ENCODE measurements at regions not wholly inside any gene's neighbourhood (a gene's known extent, or its start where the extent isn't known, plus 50 kb on each side); places are given as distances from the start of the nearest gene placed in this dataset.

DNA sequence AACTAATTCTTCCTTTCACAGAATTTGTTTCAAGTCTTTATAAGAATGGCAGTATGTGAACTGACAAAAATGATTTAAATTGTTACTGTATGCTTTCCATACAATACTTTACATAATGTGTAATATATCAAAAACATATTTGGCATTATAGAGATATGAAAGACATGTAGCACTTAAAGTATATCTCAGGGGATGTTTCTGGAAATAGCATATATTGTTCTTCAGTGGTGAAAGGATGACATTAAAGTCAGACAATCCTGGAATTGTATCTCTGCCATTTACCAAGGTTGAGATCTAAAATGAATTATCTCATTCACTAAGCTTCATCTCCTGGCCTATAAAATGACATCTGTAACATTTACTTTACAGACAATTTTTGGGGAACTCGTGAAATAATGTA is 358.4 kb upstream of the EPHA5 start:
- DNase-seq (ENCODE audit: low spot score): no peak
- Histone ChIP-seq H3K4me3 (ENCODE audit: low read depth, low read length, poor library complexity, severe bottlenecking) (no peak overlapping the region), H3K36me3 (ENCODE audit: insufficient read depth, low read length, poor library complexity, severe bottlenecking) (no peaks in the 10 kb centered on the region), H3K27me3 (replicated peaks; ENCODE audit: insufficient read depth, low read depth, low read length, poor library complexity) (no peaks in the 10 kb centered on the region), H3K4me1 (ENCODE audit: insufficient read depth, low read length, poor library complexity, severe bottlenecking) (no peaks in the 10 kb centered on the region), H3K9me3 (ENCODE audit: low read depth, low read length, poor library complexity, severe bottlenecking) (no peaks in the 10 kb centered on the region), H3K27ac (ENCODE audit: low read depth, low read length, poor library complexity, severe bottlenecking) (no peak overlapping the region)
- BruUV-seq (replicated peaks): no TSS peak
- POLR2A ChIA-PET (ENCODE audit: low non-redundant PET): no interaction called here
- CTCF ChIA-PET: no interaction called here
- TF ChIP-seq EZH2 (IDR thresholded peaks at IDR 0.05; ENCODE audit: borderline replicate concordance, low read depth, low read length, poor library complexity, severe bottlenecking) (no peak), CTCF (conservative IDR thresholded peaks at IDR 0.05; ENCODE audit: low read depth, low read length) (no peak)
- intact Hi-C loops (cut with micrococcal nuclease; ENCODE audit: unreplicated experiment): no loop called here

DNA sequence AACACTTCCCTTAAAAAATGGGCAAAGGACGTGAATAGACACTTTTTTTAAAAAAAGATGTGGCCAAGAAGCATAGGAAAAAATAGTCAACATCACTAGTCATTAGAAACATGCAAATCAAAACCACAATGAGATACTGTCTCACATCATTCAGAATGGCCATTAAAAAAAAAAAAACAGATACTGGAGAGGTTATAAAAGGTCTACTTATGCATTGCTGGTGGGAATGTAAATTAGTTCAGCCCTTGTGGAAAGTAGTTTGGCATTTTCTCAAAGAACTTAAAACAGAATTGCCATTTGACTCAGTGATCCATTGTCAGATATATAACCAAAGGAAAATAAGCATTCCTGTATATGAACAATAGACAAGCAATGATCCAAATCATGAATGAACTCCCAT is 352.8 kb upstream of the EPHA5 start:
- Histone ChIP-seq H3K4me1 (ENCODE audit: insufficient read depth, low read length, poor library complexity, severe bottlenecking) (no peaks in the 10 kb centered on the region), H3K27me3 (replicated peaks; ENCODE audit: insufficient read depth, low read depth, low read length, poor library complexity) (no peaks in the 10 kb centered on the region), H3K36me3 (ENCODE audit: insufficient read depth, low read length, poor library complexity, severe bottlenecking) (no peaks in the 10 kb centered on the region), H3K4me3 (ENCODE audit: low read depth, low read length, poor library complexity, severe bottlenecking) (no peak overlapping the region), H3K9me3 (ENCODE audit: low read depth, low read length, poor library complexity, severe bottlenecking) (no peaks in the 10 kb centered on the region), H3K27ac (ENCODE audit: low read depth, low read length, poor library complexity, severe bottlenecking) (no peak overlapping the region)
- BruUV-seq (replicated peaks): no TSS peak
- ChIA-PET POLR2A (ENCODE audit: low non-redundant PET) (no interaction called here), CTCF (no interaction called here)
- intact Hi-C loops (cut with micrococcal nuclease; ENCODE audit: unreplicated experiment): no loop called here
- TF ChIP-seq CTCF (conservative IDR thresholded peaks at IDR 0.05; ENCODE audit: low read depth, low read length): no peak
- TF ChIP-seq EZH2 (IDR thresholded peaks at IDR 0.05; ENCODE audit: borderline replicate concordance, low read depth, low read length, poor library complexity, severe bottlenecking): no peak
- no peak for DNase-seq (ENCODE audit: low spot score)

DNA sequence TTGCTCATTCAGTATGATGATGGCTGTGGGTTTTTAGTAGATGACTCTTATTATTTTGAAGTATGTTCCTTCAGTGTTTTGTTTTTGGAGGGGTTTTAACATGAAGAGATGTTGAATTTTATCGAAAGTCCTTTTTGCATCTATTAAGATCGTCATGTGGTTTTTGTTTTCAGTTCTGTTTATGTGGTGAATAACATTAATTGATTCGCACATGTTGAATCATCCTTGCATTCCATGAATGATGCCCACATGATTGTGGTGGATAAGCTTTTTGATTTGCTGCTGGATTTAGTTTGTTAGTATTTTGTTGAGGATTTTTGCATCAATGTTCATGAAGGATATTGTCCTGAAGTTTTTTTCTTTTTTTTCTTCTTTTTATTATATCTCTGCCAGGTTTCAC is 347.4 kb upstream of the EPHA5 start:
- no peak overlapping the region for H3K27ac ChIP-seq (ENCODE audit: low read depth, low read length, poor library complexity, severe bottlenecking)
- H3K27me3 ChIP-seq (replicated peaks; ENCODE audit: insufficient read depth, low read depth, low read length, poor library complexity): no peaks in the 10 kb centered on the region
- peaks cover 13% of the 10 kb centered on the region for H3K4me1 ChIP-seq (ENCODE audit: insufficient read depth, low read length, poor library complexity, severe bottlenecking)
- no peak for TF ChIP-seq CTCF (conservative IDR thresholded peaks at IDR 0.05; ENCODE audit: low read depth, low read length)
- TF ChIP-seq EZH2 (IDR thresholded peaks at IDR 0.05; ENCODE audit: borderline replicate concordance, low read depth, low read length, poor library complexity, severe bottlenecking): no peak
- no peak for DNase-seq (ENCODE audit: low spot score)
- POLR2A ChIA-PET (ENCODE audit: low non-redundant PET): no interaction called here
- H3K9me3 ChIP-seq (ENCODE audit: low read depth, low read length, poor library complexity, severe bottlenecking): no peaks in the 10 kb centered on the region
- CTCF ChIA-PET: no interaction called here
- H3K4me3 ChIP-seq (ENCODE audit: low read depth, low read length, poor library complexity, severe bottlenecking): no peak overlapping the region
- BruUV-seq (replicated peaks): no TSS peak
- intact Hi-C loops (cut with micrococcal nuclease; ENCODE audit: unreplicated experiment): no loop called here
- H3K36me3 ChIP-seq (ENCODE audit: insufficient read depth, low read length, poor library complexity, severe bottlenecking): no peaks in the 10 kb centered on the region
